GM21528 (cell line): ENCODE measurements at regions not wholly inside any gene's neighbourhood (a gene's known extent, or its start where the extent isn't known, plus 50 kb on each side); places are given as distances from the start of the nearest gene placed in this dataset.
A peak's percentile ranks its signal among the peaks of the same experiment; 100 is the strongest.
"Not testable (repeated sequence)": the region's sequence is repeated elsewhere in the genome, so short reads cannot be mapped to it uniquely, and the experiment has no call there.

ENCODE experiments used
- ATAC-seq: cut with Tn5 transposase; IDR thresholded peaks from one replicate; pipeline ENCODE4 v1.9.1; 2021; ENCODE audit warnings: mild to moderate bottlenecking, moderate library complexity; ENCODE audit not compliant: unreplicated experiment, low FRiP score

DNA sequence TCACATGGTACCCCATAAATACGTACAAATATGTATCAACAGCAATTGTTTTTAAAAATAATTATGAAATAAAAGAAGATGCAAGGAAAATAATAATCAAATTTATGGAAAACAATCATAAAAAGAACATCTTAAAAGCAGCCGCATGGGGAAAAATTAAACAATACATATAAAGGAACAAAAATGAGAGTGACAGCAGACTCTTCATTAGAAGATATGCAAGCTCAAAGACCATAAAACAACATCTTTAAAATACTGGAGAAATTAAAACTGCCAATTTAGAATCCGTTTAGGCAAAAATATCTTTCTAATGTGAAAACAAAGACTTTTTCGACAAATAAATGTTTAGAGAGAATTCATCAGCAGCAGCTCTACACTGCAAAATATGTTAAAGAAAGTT, 190.6 kb upstream of the C11orf58 start:
- ATAC-seq, result no peak

DNA sequence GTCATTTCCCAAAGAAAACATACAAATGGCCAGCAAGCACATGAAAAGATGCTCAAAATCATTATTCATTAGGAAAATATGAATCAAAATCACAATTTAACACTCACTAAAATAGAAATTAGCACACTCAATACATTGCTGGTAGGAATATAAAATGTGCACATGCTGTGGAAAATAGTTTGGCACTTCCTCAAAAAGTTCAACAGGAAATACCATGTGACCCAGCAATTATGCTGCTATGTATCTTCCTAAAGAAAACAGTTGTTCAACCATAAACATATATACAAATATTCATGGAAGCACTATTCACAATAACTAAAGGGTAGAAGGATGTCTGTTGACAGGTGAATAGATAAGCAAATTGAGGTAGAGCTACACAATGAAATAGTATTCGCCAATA, 187.3 kb upstream of the SOX6 start:
- ATAC-seq, result no peak

DNA sequence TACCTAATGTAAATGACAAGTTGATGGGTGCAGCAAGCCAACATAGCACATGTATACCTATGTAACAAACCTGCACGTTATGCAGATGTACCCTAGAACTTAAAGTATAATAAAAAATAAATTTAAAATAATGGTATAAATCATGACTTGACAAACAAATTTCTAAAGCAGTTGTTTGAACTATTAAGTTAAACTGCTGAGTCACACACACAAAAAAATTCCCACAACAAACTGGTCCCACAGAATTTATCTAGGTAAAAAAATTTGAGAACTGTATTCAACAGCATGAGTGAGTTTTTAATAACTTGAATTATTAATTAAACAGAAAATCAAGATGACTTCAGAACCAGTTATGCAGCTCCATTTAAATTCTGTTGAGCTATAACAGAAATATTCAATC, 186.0 kb upstream of the SOX6 start:
- no peak for ATAC-seq

DNA sequence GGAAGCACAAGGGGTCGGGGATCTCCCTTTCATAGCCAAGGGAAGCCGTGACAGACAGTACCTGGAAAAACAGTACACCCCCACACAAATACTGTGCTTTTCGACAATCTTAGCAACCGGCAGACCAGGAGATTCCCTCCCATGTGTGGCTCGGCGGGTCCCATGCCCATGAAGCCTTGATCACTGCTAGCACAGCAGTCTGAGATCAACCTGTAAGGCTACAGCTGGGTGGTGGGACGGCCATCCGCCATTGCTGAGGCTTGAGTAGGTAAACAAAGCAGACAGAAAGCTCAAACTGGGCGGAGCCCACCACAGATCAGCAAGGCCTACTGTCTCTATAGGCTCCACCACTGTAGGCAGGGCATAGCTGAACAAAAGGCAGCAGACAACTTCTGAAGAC, 180.2 kb upstream of the SOX6 start:
- ATAC-seq, result no peak

DNA sequence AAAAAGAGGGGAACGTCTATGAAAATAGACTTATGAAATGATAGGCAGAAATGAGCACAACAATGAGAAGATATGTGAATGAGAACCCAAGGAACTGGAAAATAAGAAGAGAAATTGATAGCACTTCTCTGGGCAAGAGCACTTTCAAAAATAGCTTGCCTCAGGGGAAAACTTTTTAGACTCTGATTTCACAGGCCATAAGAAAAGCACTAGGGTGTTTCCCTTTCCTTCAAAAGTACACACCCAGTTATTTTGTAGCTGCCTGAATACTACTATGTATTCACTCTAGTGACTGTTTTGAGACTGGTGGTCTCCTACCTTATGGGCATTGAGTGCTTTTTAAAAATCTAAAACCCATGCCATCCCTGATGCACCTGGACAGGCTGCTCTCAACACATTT, 172.3 kb upstream of the SOX6 start:
- no peak for ATAC-seq

DNA sequence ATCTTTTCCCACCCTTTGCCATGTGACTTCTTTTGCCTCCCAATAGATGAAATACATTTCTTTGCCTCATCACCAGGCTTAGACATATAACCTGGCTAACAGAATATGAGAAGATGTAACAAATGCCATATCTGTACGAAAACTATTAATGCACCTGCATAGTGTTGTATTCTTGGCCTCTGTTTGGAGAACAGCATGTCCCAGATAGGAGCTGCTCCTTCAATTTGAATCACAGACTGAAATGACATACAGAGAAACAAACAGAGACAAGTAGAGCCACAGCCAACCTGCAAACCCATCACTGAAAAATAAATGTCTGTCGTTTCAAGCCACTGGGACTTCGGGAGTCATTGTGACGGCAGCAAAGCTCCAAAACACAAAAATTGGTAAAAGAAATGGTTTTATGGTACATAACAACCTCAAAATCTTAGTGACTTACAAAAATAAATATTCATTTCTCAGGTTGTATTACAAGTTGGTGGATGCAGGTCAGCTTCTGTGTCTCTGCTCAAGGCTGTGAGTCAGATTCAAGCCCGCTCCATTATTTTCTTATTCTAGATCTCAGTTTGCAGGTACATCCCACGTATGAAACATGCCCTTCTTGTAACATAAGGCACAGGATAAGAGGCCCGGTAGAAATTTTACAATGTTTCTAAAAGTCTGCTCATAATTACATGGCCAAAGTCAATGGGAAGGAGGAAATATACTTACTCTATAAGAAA, 171.3 kb upstream of the SOX6 start:
- no peak for ATAC-seq

DNA sequence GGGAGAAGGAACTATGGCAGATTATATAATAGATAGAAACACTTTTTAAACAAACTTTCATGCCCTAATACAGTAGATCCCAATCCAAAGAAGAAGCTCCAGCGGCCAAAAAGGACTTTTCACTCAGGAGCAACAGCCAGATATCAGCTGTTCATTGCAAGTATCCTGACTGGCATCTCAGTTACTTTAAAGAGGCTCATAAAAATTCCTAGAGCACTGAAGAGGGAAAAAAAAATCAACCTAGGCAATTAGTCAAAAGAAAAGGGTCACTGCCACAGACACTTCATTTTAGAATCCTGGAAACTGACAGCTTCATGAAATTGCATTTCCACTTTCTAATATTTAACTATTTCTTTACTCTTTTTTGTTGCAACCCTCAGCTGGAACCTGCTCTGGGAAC, 170.6 kb upstream of the SOX6 start:
- no peak for ATAC-seq

DNA sequence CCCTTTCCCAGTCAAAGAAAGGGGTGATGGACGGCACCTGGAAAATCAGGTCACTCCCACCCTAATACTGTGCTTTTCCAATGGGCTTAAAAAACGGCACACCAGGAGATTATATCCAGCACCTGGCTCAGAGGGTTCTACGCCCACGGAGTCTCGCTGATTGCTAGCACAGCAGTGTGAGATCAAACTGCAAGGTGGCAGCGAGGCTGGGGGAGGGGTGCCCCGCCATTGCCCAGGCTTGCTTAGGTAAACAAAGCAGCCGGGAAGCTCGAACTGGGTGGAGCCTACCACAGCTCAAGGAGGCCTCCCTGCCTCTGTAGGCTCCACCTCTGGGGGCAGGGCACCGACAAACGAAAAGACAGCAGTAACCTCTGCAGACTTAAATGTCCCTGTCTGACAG, 164.4 kb upstream of the SOX6 start:
- ATAC-seq, result not testable (repeated sequence)

DNA sequence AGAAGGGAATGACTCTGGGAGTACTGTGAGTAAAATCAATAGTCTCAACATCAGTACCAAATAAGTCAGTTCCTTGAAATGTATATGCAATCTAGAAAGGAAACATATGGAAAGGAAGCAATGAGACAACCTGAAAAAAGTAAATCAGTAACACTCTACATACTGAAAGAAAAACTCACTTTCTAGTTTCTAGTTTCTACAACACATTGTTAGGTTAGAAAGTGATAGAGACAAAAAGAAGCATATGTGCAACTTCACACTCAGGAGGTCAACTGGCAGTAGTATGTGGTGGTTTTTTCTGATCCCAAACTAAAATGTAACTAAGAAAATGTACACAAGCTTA, 156.5 kb upstream of the SOX6 start:
- ATAC-seq, result peak; percentile 79

DNA sequence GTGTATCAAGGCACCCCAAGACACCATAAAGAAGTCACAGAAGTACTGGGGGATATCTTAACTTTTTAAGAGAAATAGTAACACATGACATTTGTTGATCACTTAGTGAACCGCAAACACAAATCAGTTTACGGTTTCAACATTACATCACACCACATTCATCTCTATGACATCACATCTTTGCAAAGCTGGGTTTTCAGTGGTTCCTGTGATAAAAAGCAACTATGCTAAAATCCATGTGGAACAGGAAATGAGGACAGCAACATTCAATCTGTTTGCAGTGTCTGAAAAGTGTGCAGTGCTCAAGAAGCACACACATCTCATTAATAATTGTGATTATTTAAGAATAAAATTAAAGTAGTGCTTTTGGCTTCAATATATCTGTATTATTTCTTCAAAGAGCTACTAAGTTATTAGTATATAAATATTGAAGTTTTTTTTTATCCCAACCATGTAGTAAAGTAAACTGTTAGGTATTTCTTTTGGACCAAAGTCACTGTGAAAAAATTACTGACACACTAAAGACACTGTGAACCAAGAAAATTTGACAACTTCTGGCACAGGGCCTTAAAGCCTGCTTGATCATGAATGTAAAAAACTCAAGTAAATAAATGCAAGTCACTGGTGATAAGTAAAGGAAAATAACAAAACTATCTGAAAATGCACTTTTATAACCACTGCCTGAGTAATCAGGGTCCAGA, 156.0 kb upstream of the SOX6 start:
- no peak for ATAC-seq

DNA sequence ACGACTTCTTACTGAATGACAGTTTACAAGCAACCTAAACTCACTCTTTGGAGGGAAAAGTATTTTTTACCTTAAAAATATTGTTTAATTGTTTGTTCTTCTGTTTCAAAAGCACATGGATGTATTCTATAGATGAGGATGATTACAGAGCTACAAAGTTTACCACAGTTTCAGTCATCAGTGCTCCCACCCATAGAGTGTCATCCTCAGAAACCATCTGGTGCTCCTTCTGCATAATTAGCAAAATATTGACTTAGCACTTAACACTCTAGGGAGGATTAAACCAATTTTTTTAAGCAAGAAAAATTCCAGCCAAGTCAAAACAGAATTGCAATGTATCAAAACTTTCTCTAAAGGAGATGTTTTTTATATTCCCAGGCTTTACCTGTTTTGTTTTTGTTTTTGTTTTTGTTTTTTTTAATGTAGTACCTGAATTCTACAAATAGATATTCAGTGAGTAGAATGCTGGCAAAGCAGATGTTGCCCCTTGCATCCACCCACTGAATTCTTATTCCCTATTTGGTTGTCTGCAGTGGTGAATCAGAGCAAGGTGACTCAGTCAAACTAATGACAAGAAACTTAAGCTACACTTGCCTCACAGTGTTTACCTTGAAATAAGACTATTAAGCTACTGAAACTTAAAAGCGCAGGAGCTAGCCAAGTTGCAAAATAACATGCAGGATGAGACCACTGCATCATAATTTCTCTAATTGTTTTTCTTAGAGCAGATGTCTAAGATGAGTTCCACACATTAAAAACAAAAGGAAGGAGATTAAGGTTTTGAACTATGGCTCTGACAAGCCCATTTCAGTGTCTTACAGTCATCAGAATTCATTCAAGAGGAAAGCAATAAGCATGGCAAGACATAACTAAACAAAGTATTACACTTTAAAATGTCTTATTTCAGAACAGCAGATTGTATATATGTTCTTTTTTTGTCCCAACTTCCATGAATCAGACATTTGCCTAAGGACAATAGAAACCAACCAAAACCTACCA, 155.1 kb upstream of the SOX6 start:
- no peak for ATAC-seq

DNA sequence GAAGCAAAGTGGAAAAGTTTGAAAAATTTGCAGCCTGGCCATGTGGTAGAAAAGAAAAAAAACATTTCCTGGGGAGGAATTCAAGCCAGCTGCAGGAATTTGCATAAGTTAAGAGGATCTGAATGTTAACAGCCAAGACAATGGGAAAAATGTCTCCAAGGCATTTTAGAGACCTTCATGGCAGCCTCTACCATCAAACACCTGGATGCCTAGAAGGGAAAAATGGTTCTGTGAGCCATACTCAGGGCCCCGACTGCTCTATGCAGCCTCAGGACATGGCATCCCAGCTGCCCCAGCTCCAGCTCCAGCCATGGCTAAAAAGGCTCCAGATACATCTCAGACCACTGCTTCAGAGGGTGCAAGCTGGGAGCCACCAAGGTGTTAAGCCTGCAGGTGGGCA, 149.1 kb upstream of the SOX6 start:
- no peak for ATAC-seq

DNA sequence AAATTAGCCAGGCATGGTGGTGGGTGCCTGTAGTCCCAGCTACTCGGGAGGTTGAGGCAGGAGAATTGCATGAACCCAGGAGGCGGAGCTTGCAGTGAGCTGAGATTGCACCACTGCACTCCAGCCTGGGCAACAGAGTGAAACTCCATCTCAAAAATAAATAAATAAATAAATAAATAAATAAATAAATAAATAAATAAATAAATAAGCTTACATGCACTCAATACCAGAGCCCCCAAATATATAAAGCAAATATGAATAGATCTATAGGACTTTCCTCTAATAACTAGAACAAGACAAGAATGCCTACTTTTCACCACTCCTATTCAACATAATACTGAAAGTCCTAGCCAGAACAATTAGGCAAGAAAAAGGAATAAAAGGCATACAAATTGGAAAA, 147.5 kb upstream of the SOX6 start:
- ATAC-seq, result not testable (repeated sequence)

DNA sequence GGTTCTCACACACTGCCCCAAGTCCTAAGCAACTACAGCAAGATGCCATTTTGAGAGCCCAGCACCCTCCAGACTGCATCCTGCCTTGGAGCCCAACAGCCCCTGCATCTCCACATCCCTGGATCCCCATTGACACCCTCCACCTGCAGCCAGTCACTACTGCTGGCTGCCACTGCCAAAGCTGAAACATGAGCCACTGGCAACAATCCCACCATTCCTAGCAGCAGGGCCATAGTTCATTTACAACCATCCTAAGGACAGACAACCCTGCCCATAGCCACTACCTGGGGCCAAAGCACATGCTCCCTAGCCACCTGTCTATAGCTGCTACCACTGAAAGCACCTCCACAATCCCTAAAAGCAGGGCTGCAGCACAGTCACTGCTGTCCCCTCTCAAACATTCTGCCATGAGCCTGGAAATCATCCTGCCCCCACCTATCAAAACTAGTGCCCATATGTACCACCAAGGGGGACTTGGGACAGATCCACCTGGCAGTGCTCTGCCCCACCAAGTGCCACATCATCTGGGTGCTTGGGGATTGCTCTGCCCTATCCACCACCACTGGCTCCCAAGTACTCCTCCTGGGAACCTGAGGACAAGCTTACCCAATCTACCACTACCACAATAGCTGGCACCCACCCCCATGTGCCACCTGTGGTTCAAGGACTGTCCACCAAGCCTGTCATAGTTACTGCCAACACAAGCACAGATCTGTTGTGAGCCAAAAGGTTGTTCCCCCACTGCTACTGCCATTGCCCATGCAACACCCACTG, 138.8 kb upstream of the SOX6 start:
- no peak for ATAC-seq

DNA sequence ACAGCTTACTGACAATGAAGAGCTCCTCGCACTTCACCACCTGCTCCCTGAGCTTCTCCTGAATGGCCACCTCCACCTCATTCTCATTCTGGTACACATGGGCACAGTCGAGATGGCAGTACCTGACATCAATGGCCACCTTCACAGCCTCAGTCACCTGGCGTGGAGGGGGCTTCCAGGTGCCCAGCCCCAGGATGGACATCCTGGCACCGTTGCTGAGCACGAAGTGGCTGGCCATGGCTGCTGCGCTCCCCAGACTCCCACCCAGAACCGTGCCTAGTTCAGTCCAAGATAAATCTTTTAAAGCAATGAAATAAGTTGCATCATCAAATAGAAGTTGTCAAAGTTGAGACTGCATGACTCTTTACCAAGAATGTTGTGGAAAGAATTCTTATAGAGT, 128.1 kb upstream of the SOX6 start:
- no peak for ATAC-seq

DNA sequence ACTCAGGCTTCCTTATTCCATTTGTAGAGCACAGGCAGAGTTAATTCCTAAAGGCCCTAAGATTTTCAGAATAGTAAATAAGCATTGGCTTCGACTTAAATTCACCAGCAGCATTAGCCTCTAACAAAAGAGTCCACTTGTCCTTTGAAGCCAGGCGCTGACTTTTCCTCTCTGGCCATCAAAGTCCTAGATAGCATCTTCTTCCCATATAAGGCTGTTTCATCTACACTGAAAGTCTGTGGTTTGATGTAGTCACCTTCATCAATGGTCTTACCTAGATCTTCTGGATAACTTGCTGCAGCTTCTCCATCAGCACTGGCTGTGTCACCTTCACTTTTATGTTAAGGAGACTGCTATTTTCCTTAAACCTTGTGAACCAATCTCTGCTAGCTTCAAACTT, 118.3 kb upstream of the SOX6 start:
- no peak for ATAC-seq

DNA sequence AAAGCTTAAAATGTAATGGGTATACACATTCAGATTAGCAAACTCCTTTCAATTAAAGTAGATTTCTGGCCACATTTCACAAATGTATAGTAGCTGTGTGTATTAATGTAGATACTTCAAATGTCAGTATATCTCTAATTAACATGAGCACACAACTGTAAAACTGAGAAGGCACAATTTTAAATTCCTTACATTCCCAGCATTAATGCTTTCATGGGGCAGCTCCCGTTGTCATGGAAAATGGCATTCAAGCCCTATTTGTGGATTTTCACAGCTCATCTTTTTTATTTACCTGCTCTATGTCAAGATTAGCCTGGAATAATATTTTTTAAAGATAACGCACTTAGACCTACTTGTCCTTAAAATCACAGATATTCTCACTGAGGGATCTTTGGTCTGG, 113.6 kb upstream of the SOX6 start:
- ATAC-seq, result no peak

DNA sequence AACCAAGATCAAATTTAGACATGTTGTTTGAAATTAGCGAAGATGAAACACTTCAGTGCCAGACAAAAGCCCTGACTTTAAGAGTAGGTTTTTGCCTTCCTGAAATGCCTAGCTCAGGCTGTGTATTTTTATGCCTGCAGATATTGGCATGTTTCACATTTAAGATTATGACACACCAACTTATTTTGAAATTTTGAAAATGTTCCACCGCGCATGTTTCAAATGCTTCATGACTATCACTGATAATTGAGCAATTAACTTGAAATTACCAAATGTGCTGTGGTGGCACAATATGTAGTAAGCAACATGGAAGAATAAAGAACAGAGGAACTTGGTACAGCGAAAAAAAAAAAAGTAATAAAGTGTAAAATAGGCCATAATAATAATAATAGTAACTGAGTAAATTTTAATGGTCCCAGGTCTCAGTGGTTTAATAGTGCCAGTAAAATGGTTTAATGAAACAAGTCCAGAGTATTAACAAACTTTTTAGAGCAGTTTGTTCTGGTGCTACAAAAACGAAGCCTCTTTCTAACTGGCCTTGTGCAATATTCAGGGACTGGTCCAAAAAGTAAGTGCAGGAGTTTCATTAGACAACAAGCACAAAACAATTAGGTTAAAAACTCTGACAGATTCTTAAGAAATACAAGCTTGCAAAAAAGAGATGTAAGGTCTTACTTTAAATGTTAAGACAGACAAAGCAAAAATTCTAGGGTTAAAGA, 112.5 kb upstream of the SOX6 start:
- ATAC-seq, result no peak

DNA sequence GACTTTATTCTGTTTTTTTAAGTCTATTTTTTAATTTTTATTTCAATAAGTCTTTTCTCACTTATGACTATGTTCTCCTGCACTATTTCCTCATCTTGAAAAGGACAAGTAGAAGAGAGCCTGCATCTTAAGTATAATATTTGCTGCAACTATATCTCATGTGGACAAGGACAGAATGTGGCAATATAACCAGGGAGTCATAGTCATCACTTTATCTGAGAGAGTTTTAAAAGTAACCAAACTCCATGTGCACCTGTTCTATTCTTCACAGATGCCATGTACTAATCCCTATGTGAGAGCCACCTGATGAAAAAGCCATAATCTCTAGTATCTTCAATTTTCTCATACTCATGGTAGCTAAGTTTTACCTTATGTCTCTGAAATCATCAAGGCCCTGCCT, 104.2 kb upstream of the SOX6 start:
- ATAC-seq, result no peak

DNA sequence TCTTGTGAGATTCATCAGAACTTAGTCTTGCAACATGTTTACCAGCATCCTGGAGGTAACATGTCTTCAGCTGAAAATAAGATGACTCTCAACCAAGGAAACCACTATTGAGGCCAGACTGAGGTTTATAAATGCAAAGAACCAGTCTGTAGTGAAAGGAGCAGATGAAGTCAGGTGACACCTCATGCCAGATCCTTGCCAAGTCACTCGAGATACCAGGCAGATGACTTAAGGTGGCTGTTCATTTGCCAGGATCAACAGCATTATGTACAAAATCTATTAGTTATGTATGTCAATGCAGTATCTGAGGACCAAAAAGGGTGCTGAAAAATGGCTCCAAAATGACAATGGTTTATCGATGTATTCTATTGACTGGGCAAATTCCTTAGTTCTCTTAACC, 100.0 kb upstream of the SOX6 start:
- ATAC-seq, result no peak
